Upper lobe of right lung (tissue), 1 donor: ENCODE measurements at regions not wholly inside any gene's neighbourhood (a gene's known extent, or its start where the extent isn't known, plus 50 kb on each side); places are given as distances from the start of the nearest gene placed in this dataset.

Experiments
- ATAC-seq: fragments of 200-7000 bp; cut with Tn5 transposase; one replicate; pipeline ENCODE4 v1.9.1; 2020; ENCODE audit warnings: mild to moderate bottlenecking, moderate library complexity
- DNase-seq: peaks from one replicate; pipeline ENCODE4 v3.0.0-alpha.2; 2020
- H3K27ac ChIP-seq: fragments of 200-600 bp; one replicate; pipeline ENCODE4 v1.8.0; 2022
- H3K27me3 ChIP-seq: fragments of 200-600 bp; one replicate; pipeline ENCODE4 v1.8.0; 2022; ENCODE audit warnings: mild to moderate bottlenecking
- H3K36me3 ChIP-seq: fragments of 200-600 bp; one replicate; pipeline ENCODE4 v1.8.0; 2022
- H3K4me1 ChIP-seq: fragments of 200-600 bp; one replicate; pipeline ENCODE4 v1.8.0; 2022
- H3K4me3 ChIP-seq: fragments of 200-600 bp; one replicate; pipeline ENCODE4 v1.8.0; 2022; ENCODE audit warnings: mild to moderate bottlenecking
- H3K9me3 ChIP-seq: fragments of 200-600 bp; one replicate; pipeline ENCODE4 v1.8.0; 2022
- CTCF ChIP-seq: fragments of 200-600 bp; IDR thresholded peaks from one replicate; pipeline ENCODE4 v1.8.0; 2022; ENCODE audit warnings: antibody characterized with exemption
- intact Hi-C: fragments of 100-400 bp; cut with DNase I; formaldehyde crosslinking; loops from one replicate; pipeline ENCODE4 v1.11.0; 2022
- donor health status: DM: no; HTN: yes; CAD: no; lungs with severe emphysema.

DNA sequence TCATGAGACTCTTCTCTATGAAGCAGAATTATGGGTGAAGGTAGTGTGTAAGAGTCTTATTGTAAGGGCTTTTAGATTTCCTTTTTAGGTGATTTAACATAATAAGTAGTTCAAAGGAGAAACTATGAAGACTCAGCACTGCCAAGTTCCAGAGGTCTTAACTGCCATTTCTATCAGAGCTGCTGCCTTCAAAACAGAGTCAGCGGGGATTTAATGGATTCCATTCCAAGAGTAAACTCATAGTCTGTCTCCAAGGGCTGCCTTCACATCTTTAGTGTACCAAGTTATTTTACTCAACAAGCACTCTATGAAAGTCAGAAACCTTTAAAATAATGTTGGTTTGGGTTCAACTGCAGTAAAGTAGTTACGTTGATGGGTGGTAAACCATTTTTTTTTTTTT is 289.6 kb upstream of the HTR2A start:
- H3K4me3 ChIP-seq: no peak overlapping the region
- ATAC-seq: no peak
- no peak for TF ChIP-seq CTCF
- no peaks in the 10 kb centered on the region for H3K36me3 ChIP-seq
- intact Hi-C loops: no loop called here
- H3K27me3 ChIP-seq: no peaks in the 10 kb centered on the region
- H3K9me3 ChIP-seq: no peaks in the 10 kb centered on the region
- H3K4me1 ChIP-seq: no peaks in the 10 kb centered on the region
- DNase-seq: no peak
- H3K27ac ChIP-seq: no peak overlapping the region

DNA sequence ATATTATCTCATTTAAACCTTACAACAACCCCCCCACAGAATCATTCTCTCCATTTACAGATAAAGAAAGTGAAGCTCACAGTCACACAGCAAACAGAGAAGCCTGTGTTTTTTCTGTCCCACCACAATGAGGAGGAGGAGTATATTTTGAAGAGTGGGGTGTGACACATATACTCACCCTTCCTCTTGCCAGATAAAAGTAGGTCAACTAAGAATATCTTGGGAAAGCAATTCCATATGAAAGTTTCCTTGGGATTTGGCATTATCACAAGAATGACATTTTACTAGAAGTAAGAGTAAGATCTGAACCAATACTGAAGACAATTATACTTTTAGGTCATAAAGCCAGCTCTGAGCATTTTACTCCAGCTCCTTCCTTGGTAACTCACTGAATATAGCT is 287.5 kb upstream of the HTR2A start:
- Histone ChIP-seq H3K36me3 (no peaks in the 10 kb centered on the region), H3K27ac (no peak overlapping the region), H3K4me3 (no peak overlapping the region), H3K27me3 (no peaks in the 10 kb centered on the region), H3K4me1 (no peaks in the 10 kb centered on the region), H3K9me3 (no peaks in the 10 kb centered on the region)
- DNase-seq: no peak
- ATAC-seq: no peak
- no peak for TF ChIP-seq CTCF
- intact Hi-C loops: no loop called here

- H3K9me3 ChIP-seq: no peaks in the 10 kb centered on the region
- no peaks in the 10 kb centered on the region for H3K27me3 ChIP-seq
- DNase-seq (no peak), ATAC-seq (no peak)
- H3K4me3 ChIP-seq: no peak overlapping the region
- intact Hi-C loops: no loop called here
- H3K36me3 ChIP-seq: no peaks in the 10 kb centered on the region
- no peak overlapping the region for H3K27ac ChIP-seq
- TF ChIP-seq CTCF: no peak
- no peaks in the 10 kb centered on the region for H3K4me1 ChIP-seq
Measured at GRCh38 chr13:47179321-47179720, 282.5 kb upstream of the HTR2A start.

DNA sequence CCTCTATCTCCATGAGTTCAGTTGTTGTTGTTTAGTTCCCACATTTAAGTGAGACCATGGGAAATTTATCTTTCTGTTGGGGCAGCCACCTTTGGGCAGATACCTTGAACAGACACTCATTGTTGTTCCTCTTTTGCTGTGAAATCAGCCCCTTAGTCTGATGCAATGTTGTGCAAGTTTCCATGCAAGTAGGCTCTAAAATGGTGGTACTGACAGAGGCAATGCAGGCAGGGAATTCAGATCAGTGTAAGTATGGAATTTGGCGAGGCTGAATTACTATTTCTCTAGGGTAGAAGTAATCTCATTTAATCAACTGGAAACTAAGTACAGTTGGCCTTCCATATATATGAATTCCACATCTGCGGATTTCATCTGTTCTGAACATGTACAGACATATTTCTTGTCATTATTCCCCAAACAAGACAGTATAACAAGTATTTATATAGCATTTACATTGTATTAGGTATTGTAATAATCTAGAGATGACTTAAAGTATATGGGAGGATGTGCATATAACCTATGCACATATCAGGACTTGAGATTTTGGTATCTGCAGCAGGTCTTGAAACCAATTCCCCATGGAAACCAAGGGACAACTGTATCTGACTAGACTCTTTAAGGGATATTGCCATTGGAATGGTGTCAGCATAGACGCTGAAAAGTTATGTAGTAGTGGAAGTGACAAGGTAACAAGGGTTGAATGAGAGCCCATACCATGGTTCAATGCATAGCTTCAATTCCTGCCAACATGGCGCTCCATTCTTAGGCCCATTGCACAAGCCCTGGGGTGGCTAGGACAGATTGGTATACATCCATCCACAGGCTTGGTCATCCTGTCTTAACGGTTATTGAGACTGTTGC is 281.5 kb upstream of the HTR2A start:
- TF ChIP-seq CTCF: no peak
- no peaks in the 10 kb centered on the region for H3K9me3 ChIP-seq
- no peaks in the 10 kb centered on the region for H3K36me3 ChIP-seq
- H3K4me3 ChIP-seq: no peak overlapping the region
- DNase-seq (no peak), ATAC-seq (no peak)
- H3K27me3 ChIP-seq: no peaks in the 10 kb centered on the region
- no peaks in the 10 kb centered on the region for H3K4me1 ChIP-seq
- intact Hi-C loops: no loop called here
- H3K27ac ChIP-seq: no peak overlapping the region

- H3K36me3 ChIP-seq: no peaks in the 10 kb centered on the region
- ATAC-seq (peak; percentile 36), DNase-seq (no peak)
- TF ChIP-seq CTCF: no peak
- no peak overlapping the region for H3K4me3 ChIP-seq
- H3K4me1 ChIP-seq: no peaks in the 10 kb centered on the region
- intact Hi-C loops: no loop called here
- no peak overlapping the region for H3K27ac ChIP-seq
- H3K9me3 ChIP-seq: no peaks in the 10 kb centered on the region
- H3K27me3 ChIP-seq: no peaks in the 10 kb centered on the region
Measured at GRCh38 chr13:47175172-47175866, 278.5 kb upstream of the HTR2A start.
